HG02798 (cell line): ENCODE measurements at regions not wholly inside any gene's neighbourhood (a gene's known extent, or its start where the extent isn't known, plus 50 kb on each side); places are given as distances from the start of the nearest gene placed in this dataset.

Source experiments
- ATAC-seq: cut with Tn5 transposase; IDR thresholded peaks from one replicate; pipeline ENCODE4 v1.9.1; 2021; ENCODE audit warnings: mild to moderate bottlenecking; ENCODE audit not compliant: unreplicated experiment, poor library complexity

- ATAC-seq: no peak
Measured at GRCh38 chr9:78557540-78557939, 260.6 kb downstream of the PSAT1 start.

GRCh38 chr9:78559449-78559885 is 262.5 kb downstream of the PSAT1 start:
- ATAC-seq: no peak

- ATAC-seq: no peak
Measured at GRCh38 chr9:78562021-78562420, 265.1 kb downstream of the PSAT1 start.

- no peak for ATAC-seq
Measured at GRCh38 chr9:78563269-78563668, 266.3 kb downstream of the PSAT1 start.

GRCh38 chr9:78565481-78565880 is 268.6 kb downstream of the PSAT1 start:
- no peak for ATAC-seq

GRCh38 chr9:78566521-78566920 is 269.6 kb downstream of the PSAT1 start:
- ATAC-seq: no peak

- ATAC-seq: no peak
Measured at GRCh38 chr9:78566948-78567675, 270.2 kb downstream of the PSAT1 start.

- ATAC-seq: no peak
Measured at GRCh38 chr9:78567693-78568092, 270.8 kb downstream of the PSAT1 start.

GRCh38 chr9:78568774-78569173 is 271.8 kb downstream of the PSAT1 start:
- no peak for ATAC-seq

- no peak for ATAC-seq
Measured at GRCh38 chr9:78572266-78572665, 275.3 kb downstream of the PSAT1 start.

GRCh38 chr9:78573205-78573604 is 276.3 kb downstream of the PSAT1 start:
- ATAC-seq: no peak

- ATAC-seq: no peak
Measured at GRCh38 chr9:78573669-78574068, 276.7 kb downstream of the PSAT1 start.

GRCh38 chr9:78574354-78575045 is 277.6 kb downstream of the PSAT1 start:
- ATAC-seq: no peak

GRCh38 chr9:78575081-78575480 is 278.2 kb downstream of the PSAT1 start:
- no peak for ATAC-seq

- ATAC-seq: no peak
Measured at GRCh38 chr9:78575771-78576170, 278.8 kb downstream of the PSAT1 start.

- ATAC-seq: no peak
Measured at GRCh38 chr9:78577156-78577906, 280.4 kb downstream of the PSAT1 start.

GRCh38 chr9:78578072-78578471 is 281.1 kb downstream of the PSAT1 start:
- no peak for ATAC-seq

- no peak for ATAC-seq
Measured at GRCh38 chr9:78582821-78583220, 285.9 kb downstream of the PSAT1 start.

- no peak for ATAC-seq
Measured at GRCh38 chr9:78584589-78584988, 287.7 kb downstream of the PSAT1 start.

- no peak for ATAC-seq
Measured at GRCh38 chr9:78585909-78586308, 289.0 kb downstream of the PSAT1 start.

- ATAC-seq: no peak
Measured at GRCh38 chr9:78590068-78590467, 293.1 kb downstream of the PSAT1 start.
